HG02885 (cell line): ENCODE measurements at regions not wholly inside any gene's neighbourhood (a gene's known extent, or its start where the extent isn't known, plus 50 kb on each side); places are given as distances from the start of the nearest gene placed in this dataset.
"Not testable (repeated sequence)": the region's sequence is repeated elsewhere in the genome, so short reads cannot be mapped to it uniquely, and the experiment has no call there.

ENCODE experiments used
- ATAC-seq: cut with Tn5 transposase; IDR thresholded peaks from one replicate; pipeline ENCODE4 v1.9.1; 2021; ENCODE audit warnings: mild to moderate bottlenecking; ENCODE audit not compliant: unreplicated experiment, poor library complexity

DNA sequence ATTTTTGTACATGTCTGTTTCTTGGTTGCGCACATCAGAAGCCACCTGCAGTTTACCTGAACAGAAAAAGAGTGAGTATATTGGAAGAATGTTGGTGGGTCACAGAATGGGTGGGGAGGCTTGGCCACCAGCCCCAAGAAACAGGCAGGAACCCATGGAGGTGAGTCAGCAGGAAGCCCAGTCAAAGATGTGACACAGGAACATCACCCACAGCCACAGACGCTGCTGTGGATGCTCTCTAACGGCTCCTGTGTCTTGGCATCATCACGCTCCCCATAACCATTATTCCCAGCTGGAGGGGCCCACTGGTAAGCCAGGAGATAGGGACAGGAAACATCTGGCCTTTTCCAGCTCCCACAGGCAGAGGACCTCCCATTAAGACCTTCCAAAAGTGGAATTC, 94.0 kb upstream of the WSB1 start:
- no peak for ATAC-seq

DNA sequence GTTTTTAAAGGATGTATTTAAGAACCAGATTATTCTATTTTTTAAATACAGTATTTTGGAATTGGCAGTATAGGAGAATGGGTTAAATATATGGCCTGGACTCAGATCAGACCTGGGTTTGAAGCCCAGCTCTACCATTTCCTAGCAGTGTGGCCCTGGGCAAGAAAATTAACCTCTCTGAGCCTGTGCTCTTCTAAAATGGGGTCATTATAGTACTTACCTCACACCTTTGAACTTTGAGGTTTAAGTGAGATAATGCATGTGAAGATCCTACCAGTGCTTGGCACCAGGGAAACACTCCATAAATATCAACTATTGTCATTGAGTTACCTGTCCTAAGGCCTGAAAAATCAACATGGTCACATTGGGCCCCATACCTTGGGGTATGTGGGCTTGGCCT, 93.4 kb upstream of the WSB1 start:
- no peak for ATAC-seq

DNA sequence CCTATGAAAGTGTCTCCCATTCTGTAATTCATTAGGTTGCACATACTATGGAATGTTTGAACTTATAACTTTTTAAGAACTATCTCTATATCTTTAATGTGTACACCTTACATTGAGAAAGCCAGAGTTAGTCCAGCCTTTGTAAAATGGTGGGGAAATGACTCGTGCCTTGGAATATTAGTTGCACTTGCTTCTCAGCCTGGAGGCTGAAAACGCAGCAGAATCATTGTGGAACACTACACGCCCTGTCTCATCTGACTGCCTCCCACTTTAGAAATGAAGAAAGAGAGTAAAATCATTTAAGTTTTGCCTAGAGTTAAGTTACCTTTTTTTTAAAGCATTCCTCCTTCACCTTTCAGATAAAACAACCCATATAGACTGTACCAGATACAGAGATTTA, 90.7 kb upstream of the WSB1 start:
- no peak for ATAC-seq

DNA sequence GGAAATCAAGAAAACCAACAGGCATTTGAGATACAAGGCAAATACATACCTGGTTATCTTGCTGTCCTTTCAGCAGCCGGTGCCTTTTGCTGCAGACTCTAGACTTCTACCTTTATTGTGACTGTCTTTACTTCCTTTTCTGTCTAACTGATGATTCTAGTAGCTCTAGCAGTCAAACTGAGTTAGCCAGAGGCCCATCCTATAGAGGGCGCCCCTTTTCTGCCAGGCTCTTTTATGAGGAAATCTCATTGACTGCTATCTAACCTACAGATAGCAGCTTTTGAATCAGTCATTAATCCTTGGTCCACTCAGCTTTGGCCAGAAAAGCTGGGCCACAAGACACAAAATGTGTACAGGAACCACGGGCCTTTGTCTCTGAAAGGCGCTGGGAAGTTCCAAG, 87.5 kb upstream of the WSB1 start:
- no peak for ATAC-seq

DNA sequence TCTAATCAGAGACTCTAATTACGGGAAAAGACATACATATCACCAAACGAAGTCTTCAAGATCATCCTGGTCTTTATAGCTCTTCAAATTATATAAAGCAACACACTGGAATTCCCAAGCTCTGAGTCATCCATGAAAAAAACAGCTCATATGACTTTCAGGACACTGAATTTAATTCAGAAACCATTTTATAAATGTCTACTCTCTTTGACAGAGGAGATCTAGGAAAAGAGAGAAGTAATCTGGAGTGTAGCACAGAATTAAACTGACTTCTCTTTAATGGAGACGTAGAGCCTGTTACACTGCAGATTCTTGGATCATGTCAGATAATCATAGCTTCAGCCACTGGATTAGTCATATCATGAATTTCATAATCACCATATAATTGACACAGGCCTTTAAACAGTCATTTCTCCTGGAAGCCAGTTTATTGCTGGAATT, 86.8 kb upstream of the WSB1 start:
- no peak for ATAC-seq

DNA sequence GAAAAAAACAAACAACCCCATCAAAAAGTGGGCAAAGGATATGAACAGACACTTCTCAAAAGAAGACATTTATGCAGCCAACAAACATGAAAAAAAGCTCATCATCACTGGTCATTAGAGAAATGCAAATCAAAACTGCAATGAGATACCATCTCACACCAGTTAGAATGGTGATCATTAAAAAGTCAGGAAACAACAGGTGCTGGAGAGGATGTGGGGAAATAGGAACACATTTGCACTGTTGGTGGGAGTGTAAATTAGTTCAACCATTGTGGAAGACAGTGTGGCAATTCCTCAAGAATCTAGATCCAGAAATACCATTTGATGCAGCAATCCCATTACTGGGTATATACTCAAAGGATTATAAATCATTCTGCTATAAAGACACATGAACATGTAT, 85.5 kb upstream of the WSB1 start:
- not testable (repeated sequence) for ATAC-seq

DNA sequence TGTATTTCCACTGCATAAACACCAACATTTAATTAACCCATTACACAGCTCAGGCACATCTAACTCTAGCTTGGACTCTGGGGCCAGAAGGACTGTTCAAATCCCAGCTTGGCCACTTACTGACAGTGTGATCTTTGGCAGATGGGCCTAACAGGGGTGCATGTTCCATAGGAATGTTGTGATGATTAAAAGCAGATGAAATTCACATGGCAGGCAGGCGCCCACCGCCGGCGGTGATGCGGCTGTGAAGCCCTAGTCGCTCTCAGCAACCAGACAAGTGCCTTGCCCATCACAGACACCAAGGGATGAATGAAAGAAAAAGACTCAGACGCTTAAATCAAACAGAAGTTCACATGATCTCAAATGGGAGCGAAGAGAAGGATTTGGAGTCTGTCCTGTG, 84.6 kb upstream of the WSB1 start:
- ATAC-seq = no peak

DNA sequence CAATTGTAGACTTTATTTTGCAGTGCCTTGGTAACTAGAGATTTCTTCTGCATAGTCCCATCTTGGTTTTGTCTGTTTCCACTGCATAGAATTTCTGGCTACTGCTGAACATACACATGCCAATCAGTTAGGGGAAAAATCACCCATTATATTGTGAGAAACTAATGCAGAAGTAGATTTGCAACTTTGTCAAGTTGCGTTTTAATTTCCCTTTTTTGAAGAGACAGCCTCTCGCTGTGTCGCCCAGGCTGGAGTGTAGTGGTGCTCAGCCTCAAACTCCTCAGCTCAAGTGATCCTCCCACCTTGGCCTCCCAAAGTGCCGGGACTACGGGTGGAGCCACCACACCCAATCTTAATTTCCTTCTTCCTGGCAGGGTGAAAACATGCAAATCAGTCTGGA, 83.1 kb upstream of the WSB1 start:
- ATAC-seq = not testable (repeated sequence)

DNA sequence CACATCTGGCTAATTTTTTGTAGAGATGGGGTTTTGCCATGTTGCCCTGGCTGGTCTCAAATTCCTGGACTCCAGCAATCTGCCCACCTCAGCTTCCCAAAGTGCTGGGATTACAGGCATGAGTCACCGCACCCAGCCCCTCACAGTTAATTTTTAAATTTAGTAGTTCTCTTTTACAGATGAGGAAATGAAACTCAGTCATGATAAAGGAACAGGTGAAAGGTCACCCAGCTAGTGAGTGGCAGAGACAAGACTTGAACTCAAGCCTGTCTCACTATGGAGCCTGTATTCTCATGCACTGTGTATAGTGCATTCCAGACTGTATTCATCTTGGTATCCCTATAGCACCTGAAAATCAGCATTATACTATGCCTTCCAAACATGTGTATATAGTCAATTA, 77.1 kb upstream of the WSB1 start:
- ATAC-seq = peak; percentile 25

DNA sequence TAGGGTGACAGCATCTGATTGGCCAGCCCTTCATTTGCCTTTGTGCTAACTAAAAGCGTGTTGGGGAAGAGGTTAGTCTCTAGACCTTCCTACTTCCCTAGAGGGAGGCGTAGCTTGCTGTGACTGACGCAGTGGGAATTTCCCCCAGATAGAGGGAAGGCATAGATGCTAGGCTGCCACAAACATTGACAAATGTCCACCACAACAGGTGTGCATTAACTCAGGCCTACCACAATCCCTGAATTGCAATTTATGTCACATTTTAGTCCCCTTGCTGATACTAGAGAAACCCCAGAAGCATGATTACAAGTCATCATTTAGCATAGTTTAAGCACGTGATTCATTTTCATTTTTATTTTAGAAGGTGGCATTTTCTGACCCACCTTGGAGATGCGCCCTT, 76.3 kb upstream of the WSB1 start:
- peak; percentile 73 for ATAC-seq

DNA sequence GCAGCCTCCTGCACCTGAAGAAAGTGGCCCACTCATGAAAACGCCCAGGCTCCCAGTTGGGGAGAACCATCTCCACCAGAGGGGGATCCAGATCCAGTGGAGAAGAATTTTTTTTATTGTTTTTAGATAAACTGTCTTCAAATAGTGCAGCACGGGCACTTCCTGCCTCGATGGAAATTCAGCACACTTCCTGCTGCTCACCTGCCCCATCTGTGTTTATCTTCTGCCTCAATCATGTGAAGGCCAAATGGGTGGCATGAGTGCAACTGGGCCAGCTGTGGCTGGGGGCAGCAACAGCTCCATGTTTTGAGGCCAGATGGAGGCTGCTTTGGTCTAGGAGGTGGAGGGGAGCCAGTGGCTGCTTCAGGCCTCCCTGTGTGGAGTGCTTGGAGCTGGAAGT, 75.9 kb upstream of the WSB1 start:
- ATAC-seq = no peak

DNA sequence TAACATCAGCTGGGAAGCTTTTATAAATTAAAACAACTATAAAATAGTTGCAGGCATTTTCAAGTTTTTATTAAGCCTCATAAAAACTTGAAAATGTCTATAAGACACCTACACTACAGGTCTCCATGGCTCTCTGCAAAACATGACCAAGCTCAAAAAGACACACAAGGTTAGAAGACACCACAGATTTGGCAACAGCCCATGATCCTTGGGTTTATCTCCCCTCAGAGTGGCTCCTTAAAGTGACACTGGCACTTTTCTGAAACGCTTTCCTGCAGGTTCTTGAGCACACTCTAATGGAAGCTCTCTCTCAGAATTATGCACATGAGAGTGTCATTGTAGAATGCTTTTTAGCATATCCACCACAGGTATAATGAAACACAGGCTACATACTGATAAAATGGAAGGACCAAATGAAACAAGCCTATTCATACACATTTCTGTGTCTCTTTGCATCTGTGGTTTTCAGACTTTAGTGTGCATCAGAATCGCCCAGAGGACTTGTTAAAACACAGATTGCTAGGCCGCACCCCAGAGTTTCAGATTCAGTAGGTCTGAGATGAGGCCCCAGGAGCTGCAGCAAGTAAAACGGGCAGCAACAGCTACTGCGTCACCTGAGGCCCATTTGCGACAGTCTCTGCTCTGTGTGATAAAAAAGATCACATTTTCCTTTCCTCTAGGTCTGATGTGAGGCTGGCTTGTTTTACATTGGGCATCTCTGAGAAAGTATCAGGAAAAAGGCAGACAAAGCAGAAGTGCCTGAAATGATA, 75.0 kb upstream of the WSB1 start:
- ATAC-seq = peak; percentile 85

DNA sequence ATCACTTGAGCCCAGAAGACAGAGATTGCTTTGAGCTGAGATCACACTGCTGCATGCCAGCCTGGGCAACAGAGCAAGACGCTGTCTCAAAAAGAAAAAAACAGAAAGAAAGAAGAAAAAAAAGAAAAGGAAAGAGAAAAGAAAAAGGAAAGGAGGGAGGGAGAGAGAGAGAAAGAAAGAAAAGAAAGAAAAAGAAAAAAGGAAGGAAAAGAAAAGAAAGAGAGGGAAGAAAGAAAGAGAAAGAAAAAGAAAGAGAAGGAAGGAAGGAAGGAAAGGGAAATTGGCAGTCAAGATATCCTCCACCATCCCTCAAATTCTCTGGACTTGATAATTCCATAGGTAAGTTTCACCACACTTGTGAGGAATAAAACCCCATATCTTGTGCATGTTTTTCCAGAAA, 71.4 kb upstream of the WSB1 start:
- ATAC-seq = no peak

DNA sequence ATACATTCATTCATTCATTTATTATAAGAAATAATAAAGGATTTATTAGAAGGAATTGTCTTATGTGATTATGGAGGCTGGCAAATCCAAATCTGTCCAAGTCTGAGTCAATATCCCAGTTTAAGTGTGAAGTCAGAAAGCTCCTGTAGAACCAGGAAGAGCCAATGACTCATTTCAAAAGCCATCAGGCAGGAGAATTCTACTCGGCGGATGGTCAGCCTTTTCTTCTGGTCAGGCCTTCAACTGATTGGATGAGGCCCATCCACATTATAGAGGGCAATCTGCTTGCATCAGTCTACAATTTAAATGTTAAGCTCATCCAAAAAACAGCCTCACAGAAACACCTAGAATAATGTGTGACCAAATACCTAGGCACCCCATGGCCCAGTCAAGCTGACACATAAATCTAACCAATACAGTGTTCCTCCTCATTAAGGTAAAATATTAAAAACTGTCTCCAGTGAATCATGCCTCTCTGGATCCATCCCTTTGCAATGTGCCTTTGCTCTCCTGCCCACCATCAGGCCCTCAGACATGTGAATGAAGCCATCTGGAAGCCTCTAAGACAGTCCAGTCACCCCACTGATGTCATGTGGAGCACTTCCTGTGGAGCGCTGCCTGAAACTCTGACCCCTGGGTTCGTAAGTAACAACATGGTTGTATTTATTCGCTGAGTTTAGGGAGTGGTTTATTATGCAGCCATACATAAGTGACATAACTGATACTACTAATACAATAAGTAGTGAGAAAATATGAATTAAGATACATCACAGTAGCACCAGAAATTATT, 69.2 kb upstream of the WSB1 start:
- ATAC-seq = no peak

DNA sequence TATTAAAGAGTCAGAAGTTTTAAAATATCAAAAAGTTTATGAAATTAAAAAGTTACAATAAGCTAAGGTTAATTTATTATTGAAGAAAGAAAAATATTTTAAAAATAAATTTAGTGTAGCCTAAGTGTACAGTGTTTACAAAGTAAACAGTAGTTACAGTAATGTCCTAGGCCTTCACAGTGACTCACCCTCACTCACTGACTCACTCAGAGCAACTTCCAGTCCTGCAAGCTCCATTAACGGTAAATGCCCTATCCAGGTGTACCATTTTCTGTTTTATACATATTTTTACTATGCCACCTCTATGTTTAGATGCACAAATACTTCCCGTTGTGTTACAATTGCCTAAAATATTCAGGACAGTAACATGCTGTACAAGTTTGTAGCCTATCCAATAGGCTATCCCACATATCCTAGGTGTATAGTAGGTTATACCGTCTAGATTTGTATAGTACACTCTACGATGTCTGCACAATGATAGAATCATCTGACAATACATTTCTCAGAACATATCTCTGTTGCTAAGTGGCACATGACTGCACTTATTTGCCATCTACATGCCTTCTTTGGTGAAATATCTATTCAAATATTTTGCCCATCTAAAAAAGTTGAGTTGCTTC, 67.2 kb upstream of the WSB1 start:
- ATAC-seq = no peak

DNA sequence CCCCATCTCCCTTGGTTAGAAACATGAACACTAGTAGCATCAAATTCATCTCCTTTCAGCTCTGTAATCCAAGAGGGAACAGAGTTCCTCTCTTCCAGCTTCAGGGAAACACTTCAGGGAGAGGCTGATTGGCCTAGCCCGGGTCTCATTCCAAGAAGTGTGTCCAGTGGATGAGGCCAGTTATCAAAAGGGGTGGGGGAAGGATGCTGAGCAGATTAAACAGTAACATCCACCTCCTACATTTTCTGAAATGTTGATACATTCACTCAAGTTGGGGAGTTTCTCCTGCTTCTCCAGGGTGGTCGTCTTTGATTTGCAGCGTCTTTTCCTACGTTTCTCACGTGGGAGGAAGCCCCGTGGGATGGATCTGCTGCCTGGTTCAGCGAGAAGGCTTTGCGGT, 62.9 kb upstream of the WSB1 start:
- no peak for ATAC-seq

DNA sequence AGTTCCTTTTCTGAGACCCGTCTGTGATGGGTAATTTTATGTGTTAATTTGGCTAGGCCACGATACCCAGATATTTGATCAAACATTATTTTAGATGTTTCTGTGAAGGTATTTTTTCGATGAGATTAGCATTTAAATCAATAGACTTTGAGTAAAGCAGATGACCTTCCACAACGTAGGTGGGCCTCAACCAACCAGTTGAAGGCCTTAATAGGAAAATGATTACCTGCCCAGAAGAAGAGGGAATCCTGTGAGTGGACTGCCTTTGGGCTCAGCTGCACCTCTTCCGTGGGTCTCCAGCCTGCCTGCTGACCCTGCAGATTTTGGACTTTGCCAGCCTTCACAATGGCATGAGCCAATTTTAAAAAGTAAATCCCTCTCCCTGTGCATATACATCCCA, 61.6 kb upstream of the WSB1 start:
- no peak for ATAC-seq

DNA sequence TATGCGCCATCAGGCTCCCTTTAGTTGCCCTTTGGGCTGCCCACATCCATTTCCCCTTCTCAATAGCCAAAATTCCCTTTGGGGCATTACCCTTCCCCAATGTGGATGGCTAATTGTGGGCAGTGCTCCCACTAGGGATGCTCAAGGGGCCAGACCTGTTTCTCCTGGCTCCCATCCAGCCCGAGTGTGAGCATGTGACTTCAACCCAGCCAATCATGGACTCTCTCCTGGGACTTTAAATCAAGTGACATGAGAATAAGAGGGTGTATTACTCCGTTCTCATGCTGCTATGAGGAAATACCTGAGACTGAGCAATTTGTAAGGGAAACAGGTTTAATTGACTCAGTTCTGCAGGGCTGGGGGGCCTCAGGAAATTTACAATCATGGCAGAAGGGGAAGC, 60.9 kb upstream of the WSB1 start:
- no peak for ATAC-seq

DNA sequence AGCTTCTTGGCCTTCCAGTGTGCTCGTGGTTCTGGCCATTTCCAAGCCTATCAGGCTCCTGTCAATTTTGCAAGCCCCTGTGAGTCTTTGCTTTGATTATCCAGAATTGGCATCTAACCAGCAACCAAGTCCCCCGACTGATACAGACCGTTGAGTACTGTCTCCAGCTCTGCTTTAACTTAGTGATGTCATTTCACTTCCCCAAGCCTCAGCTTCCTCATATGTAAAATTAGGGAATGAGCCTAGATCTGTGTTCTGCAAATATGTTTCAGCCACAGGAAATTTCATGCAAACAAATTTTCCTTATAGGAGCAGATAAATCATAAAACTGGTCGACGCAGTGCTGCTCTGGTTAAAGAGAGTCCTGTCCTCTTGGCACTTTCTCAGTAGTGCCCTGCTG, 60.1 kb upstream of the WSB1 start:
- ATAC-seq = no peak

DNA sequence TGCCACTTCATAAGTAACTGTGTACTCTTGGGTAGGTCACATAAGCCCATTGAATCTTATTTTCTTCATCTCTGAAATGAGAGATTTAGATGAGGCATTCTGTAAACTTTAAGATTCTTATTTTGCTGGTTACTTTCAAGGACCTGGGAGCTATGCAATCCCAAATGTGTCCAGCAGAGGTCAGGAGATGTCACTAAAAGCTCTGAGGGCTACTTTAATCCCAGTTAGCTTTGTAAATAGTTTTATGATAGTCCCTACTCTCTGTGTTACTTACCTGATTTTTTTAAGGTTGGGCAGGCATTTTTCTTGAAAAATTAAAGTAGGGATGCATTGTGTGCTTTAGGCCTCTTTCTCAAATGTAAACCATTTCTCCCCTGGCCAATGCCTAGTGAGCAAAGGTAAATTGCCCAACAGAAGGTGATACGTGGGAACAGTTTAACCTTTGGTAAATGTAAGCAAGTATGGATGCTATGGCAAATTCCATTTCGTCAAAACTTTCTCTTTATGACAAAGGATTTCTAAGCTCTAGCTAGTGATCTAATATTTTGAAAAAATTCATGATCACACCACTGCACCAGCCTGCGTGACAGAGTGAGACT, 57.1 kb upstream of the WSB1 start:
- ATAC-seq = no peak

DNA sequence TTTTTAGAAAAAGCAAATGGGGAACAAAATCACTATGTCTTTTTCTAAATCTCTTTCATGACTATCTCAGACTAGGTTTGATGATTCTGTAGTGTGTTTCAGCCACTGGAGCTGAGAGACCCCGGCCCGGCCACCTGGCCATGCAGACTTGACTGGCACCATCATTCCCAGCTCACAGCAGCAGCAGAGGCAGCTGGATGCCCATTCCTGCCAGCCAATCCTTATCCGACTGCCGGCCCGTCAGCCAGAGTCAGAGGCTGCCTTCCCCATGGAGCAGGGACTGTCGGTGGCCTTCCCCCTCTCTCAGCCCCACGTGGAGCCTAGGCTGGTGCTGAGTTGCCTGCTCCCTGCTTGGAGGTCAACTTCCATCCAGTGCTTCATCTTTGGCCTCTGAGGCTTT, 56.0 kb upstream of the WSB1 start:
- ATAC-seq = no peak
